Hepatocyte (in vitro differentiated cells): ENCODE measurements at regions not wholly inside any gene's neighbourhood (a gene's known extent, or its start where the extent isn't known, plus 50 kb on each side); places are given as distances from the start of the nearest gene placed in this dataset.

Experiments
- DNase-seq: peaks from one replicate; pipeline ENCODE4 v3.0.0-alpha.2; 2016; ENCODE audit warnings: low spot score
- H2AFZ ChIP-seq: fragments of 200-600 bp; sonication (generic); 2 replicates; pipeline ENCODE4 v1.6.0; 2016; ENCODE audit warnings: antibody characterized with exemption, mild to moderate bottlenecking
- H3K27ac ChIP-seq: fragments of 200-600 bp; sonication (generic); 2 replicates; pipeline ENCODE4 v1.5.1; 2016; ENCODE audit warnings: mild to moderate bottlenecking
- H3K27me3 ChIP-seq: fragments of 200-600 bp; sonication (generic); 2 replicates; pipeline ENCODE4 v1.6.1; 2016
- H3K36me3 ChIP-seq: fragments of 200-600 bp; sonication (generic); replicated peaks from 2 replicates; pipeline ENCODE4 v1.5.1; 2016; ENCODE audit warnings: low read depth; ENCODE audit not compliant: insufficient read depth
- H3K4me1 ChIP-seq: fragments of 200-600 bp; sonication (generic); 2 replicates; pipeline ENCODE4 v1.5.1; 2016; ENCODE audit warnings: mild to moderate bottlenecking, moderate library complexity; ENCODE audit not compliant: insufficient read depth
- H3K4me2 ChIP-seq: fragments of 200-600 bp; sonication (generic); 2 replicates; pipeline ENCODE4 v1.6.0; 2016
- H3K4me3 ChIP-seq: fragments of 200-600 bp; sonication (generic); 2 replicates; pipeline ENCODE4 v1.5.1; 2016; ENCODE audit warnings: mild to moderate bottlenecking
- H3K79me2 ChIP-seq: fragments of 200-600 bp; sonication (generic); 2 replicates; pipeline ENCODE4 v1.6.0; 2017; ENCODE audit warnings: mild to moderate bottlenecking
- H3K9me2 ChIP-seq: fragments of 200-600 bp; sonication (generic); replicated peaks from 2 replicates; pipeline ENCODE4 v1.6.0; 2017; ENCODE audit warnings: mild to moderate bottlenecking; ENCODE audit not compliant: insufficient read depth
- H3K9me3 ChIP-seq: fragments of 200-600 bp; sonication (generic); 2 replicates; pipeline ENCODE4 v1.5.1; 2016; ENCODE audit warnings: low read depth, mild to moderate bottlenecking
- H4K20me1 ChIP-seq: fragments of 200-600 bp; sonication (generic); 2 replicates; pipeline ENCODE4 v1.6.0; 2016; ENCODE audit warnings: mild to moderate bottlenecking; ENCODE audit not compliant: insufficient read depth, poor library complexity, severe bottlenecking
- CTCF ChIP-seq: fragments of 200-600 bp; sonication (generic); IDR thresholded peaks from 2 replicates; pipeline ENCODE4 v1.5.1; 2016; ENCODE audit warnings: antibody characterized with exemption, mild to moderate bottlenecking; ENCODE audit not compliant: poor library complexity
- EZH2 ChIP-seq: fragments of 200-600 bp; sonication (generic); IDR thresholded peaks from 2 replicates; pipeline ENCODE4 v1.6.1; 2016; ENCODE audit warnings: antibody characterized with exemption, mild to moderate bottlenecking, borderline replicate concordance
- EZH2phosphoT487 ChIP-seq: fragments of 200-600 bp; sonication (generic); IDR thresholded peaks from one replicate; pipeline ENCODE4 v1.6.1; 2018; ENCODE audit warnings: antibody characterized with exemption, mild to moderate bottlenecking, low read depth, moderate library complexity; ENCODE audit not compliant: unreplicated experiment, severe bottlenecking
- WGBS: methylation state at CpG from one replicate; pipeline ENCODE4 v1.1.6; 2016; ENCODE audit warnings: low lambda C conversion rate; ENCODE audit errors: missing lambda C conversion rate; 5-methylcytosine and 5-hydroxymethylcytosine counted together

- no peaks in the 10 kb centered on the region for H3K27me3 ChIP-seq
- H3K4me1 ChIP-seq = no peaks in the 10 kb centered on the region
- no peaks in the 10 kb centered on the region for H3K36me3 ChIP-seq
- no peak overlapping the region for H2AFZ ChIP-seq
- no peaks in the 10 kb centered on the region for H3K9me3 ChIP-seq
- DNase-seq = no peak
- no peaks in the 10 kb centered on the region for H3K79me2 ChIP-seq
- H3K27ac ChIP-seq = no peak overlapping the region
- 91% methylated on average over 5 of the region's 5 CpGs for WGBS
- H3K4me2 ChIP-seq = no peak overlapping the region
- TF ChIP-seq EZH2phosphoT487 (no peak), EZH2 (no peak), CTCF (no peak)
- no peak overlapping the region for H3K4me3 ChIP-seq
- no peaks in the 10 kb centered on the region for H4K20me1 ChIP-seq
- no peaks in the 10 kb centered on the region for H3K9me2 ChIP-seq
These were observed 83.0 kb upstream of the INHBA start for GRCh38 chr7:41785840-41786239.

DNA sequence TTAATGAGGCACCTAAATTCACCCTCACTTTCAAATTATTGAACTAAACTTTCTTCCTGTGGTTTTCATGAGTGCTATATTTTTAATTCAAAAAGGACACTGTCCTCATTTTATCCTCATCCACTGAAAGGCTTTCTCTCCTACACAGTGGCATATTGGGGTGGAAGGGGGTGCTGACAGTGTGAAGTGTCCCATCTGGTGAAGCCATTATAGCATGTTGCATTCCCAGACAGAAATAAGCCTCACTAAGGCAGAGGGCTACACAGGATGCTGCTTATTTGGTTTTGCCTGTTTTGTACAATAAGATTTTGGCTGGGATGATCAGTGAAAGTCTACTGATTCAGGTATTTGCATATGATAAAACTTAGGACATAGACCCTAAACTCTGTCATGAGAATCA is 82.4 kb upstream of the INHBA start:
- Histone ChIP-seq H3K9me3 (no peaks in the 10 kb centered on the region), H3K9me2 (no peaks in the 10 kb centered on the region), H3K4me3 (no peak overlapping the region), H3K4me2 (no peak overlapping the region), H3K4me1 (no peaks in the 10 kb centered on the region), H3K27me3 (no peaks in the 10 kb centered on the region), H3K36me3 (no peaks in the 10 kb centered on the region), H2AFZ (no peak overlapping the region), H3K27ac (no peak overlapping the region), H3K79me2 (no peaks in the 10 kb centered on the region), H4K20me1 (no peaks in the 10 kb centered on the region)
- TF ChIP-seq CTCF = no peak
- TF ChIP-seq EZH2 = no peak
- TF ChIP-seq EZH2phosphoT487 = no peak
- no peak for DNase-seq

DNA sequence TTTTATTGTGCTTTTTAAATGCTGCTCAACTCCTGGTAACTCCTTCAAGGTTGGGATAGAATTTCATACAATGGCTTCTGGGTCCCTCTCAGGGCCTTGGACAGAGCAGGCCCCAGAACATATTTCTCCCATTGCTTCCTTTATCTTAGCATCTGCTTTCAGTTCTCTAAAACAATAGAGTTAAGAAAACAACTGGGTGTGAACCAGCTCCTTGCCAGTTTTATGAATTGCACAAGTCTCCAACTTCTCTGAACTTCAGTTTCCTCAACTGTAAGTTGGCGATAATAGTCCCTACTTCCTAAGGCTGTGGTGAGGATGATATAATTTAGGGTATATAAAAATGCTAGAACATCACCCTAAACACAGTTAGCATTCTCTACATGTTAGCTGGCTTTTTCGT is 77.0 kb upstream of the INHBA start:
- TF ChIP-seq CTCF = no peak
- TF ChIP-seq EZH2 = no peak
- TF ChIP-seq EZH2phosphoT487 = no peak
- no peaks in the 10 kb centered on the region for H3K79me2 ChIP-seq

GRCh38 chr7:41777894-41778596 is 75.2 kb upstream of the INHBA start:
- no peak overlapping the region for H3K27ac ChIP-seq
- H4K20me1 ChIP-seq = no peaks in the 10 kb centered on the region
- H3K4me1 ChIP-seq = no peaks in the 10 kb centered on the region
- 76% methylated on average over 5 of the region's 5 CpGs for WGBS
- H3K36me3 ChIP-seq = no peaks in the 10 kb centered on the region
- H2AFZ ChIP-seq = no peak overlapping the region
- H3K9me3 ChIP-seq = no peaks in the 10 kb centered on the region
- DNase-seq = no peak
- H3K9me2 ChIP-seq = no peaks in the 10 kb centered on the region
- H3K27me3 ChIP-seq = no peaks in the 10 kb centered on the region
- no peak overlapping the region for H3K4me2 ChIP-seq
- TF ChIP-seq EZH2 = no peak
- TF ChIP-seq CTCF = no peak
- TF ChIP-seq EZH2phosphoT487 = no peak
- no peak overlapping the region for H3K4me3 ChIP-seq
- no peaks in the 10 kb centered on the region for H3K79me2 ChIP-seq

More for the DNA sequence above, 77.0 kb upstream of the INHBA start:
- DNase-seq = no peak
- WGBS = 92% methylated on average over 2 of the region's 2 CpGs
- Histone ChIP-seq H3K27ac (no peak overlapping the region), H3K9me2 (no peaks in the 10 kb centered on the region), H3K4me3 (no peak overlapping the region), H3K4me2 (no peak overlapping the region), H3K4me1 (no peaks in the 10 kb centered on the region), H3K36me3 (no peaks in the 10 kb centered on the region), H2AFZ (no peak overlapping the region), H3K27me3 (no peaks in the 10 kb centered on the region), H4K20me1 (no peaks in the 10 kb centered on the region), H3K9me3 (no peaks in the 10 kb centered on the region)
